ENCODE measurements at regions not wholly inside any gene's neighbourhood (a gene's known extent, or its start where the extent isn't known, plus 50 kb on each side); places are given as distances from the start of the nearest gene placed in this dataset.

DNA sequence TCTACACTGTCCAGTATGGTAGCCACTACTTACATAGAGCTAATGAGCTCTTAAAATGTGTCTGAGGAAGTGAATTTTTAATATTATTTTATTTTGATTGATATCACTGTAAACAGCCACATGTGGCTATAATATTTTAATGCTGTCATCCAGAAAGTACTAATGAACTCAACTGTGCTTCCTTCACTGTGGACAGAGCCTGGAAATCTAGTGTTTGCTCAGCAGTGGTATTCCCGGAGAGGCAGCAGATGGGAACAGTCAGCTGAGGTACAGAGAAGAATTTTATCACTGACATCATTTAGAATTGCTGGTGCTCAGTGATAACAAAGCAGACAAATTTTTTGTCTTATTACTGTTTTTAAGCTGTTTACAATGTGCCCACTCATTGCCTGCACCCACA, 68.7 kb upstream of the ACP3 start:
- CTCF ChIA-PET, result no interaction called here
- TF ChIP-seq, protein P1, sequence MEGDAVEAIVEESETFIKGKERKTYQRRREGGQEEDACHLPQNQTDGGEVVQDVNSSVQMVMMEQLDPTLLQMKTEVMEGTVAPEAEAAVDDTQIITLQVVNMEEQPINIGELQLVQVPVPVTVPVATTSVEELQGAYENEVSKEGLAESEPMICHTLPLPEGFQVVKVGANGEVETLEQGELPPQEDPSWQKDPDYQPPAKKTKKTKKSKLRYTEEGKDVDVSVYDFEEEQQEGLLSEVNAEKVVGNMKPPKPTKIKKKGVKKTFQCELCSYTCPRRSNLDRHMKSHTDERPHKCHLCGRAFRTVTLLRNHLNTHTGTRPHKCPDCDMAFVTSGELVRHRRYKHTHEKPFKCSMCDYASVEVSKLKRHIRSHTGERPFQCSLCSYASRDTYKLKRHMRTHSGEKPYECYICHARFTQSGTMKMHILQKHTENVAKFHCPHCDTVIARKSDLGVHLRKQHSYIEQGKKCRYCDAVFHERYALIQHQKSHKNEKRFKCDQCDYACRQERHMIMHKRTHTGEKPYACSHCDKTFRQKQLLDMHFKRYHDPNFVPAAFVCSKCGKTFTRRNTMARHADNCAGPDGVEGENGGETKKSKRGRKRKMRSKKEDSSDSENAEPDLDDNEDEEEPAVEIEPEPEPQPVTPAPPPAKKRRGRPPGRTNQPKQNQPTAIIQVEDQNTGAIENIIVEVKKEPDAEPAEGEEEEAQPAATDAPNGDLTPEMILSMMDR (conservative IDR thresholded peaks at IDR 0.05; ENCODE audit: low read depth), result no peak
- POLR2A ChIA-PET (ENCODE audit: low non-redundant PET), result no interaction called here
- DNase-seq (ENCODE audit: low spot score), result no peak
- H3K27ac ChIP-seq, result no peak overlapping the region

DNA sequence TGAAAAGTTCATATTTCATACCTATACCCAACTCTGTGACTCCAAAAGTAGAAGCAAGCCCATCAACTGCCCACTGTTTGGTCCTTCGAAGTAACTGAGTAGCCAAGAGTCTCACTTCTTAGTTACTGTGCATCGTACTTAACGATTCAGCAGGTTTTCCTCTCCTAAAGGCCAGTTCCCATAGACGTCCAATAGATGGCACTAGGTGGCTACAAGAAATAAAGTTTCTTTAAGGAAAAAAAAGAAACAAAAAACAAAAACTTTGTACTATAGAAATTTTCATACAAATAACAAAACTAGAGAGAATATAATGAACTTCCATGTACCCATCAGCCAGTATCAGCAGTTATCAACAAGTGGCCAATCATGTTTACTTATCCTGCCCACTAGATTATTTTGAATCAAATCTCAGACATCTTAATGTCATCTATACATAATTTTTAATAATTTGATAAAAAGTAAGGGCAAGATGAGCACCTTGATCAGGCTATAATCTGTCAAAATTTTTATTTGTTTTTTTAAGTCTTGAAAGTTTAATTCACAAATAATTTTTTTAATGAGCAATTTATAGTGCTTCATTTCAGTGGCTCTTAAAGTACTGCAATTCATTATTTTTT, 63.8 kb upstream of the ACP3 start:
- ChIA-PET POLR2A (ENCODE audit: low non-redundant PET) (no interaction called here), CTCF (interaction anchor here (0.8 kb wide), 1 partner anchor 90 kb away, joined by 3 read pairs; no protein-coding TSS in a partner anchor)
- peak; percentile 39 for DNase-seq (ENCODE audit: low spot score)
- TF ChIP-seq, protein P1 (conservative IDR thresholded peaks at IDR 0.05; ENCODE audit: low read depth), result peak; percentile 76
- H3K27ac ChIP-seq, result no peak overlapping the region

DNA sequence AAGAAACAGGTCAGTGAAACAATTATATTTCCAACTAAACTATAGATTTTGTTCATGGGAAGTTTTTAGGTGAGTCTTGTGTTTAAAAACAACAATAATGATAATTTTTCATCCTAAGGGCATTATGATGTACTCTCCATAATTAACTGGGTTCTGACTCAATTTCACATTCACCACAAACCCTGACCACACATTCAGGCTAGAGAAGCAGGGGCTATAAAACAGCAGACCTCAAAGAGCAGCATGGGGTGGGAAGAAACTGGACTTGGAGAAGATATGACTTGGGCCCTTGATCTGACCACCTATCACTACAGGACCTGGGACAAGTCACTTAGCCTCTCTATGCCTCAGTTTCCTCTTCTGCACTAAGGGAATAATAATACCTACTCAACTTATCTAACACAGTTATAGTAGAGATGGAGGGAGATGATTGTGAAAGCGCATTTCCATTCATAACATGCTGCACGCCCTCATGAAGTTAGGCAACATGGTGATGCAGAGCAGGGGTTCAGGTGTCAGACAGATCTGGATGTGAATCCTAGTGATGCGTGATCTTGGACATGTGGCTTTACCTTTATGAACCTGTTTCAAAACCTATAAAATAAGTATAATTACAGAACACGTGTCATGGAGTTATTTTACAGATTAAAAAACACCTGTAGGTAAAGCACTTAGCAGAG, 63.0 kb upstream of the ACP3 start:
- H3K27ac ChIP-seq, result no peak overlapping the region
- ChIA-PET POLR2A (ENCODE audit: low non-redundant PET) (no interaction called here), CTCF (interaction anchor here (1.4 kb wide), 1 partner anchor 88 kb away, joined by 16 read pairs; no protein-coding TSS in a partner anchor)

DNA sequence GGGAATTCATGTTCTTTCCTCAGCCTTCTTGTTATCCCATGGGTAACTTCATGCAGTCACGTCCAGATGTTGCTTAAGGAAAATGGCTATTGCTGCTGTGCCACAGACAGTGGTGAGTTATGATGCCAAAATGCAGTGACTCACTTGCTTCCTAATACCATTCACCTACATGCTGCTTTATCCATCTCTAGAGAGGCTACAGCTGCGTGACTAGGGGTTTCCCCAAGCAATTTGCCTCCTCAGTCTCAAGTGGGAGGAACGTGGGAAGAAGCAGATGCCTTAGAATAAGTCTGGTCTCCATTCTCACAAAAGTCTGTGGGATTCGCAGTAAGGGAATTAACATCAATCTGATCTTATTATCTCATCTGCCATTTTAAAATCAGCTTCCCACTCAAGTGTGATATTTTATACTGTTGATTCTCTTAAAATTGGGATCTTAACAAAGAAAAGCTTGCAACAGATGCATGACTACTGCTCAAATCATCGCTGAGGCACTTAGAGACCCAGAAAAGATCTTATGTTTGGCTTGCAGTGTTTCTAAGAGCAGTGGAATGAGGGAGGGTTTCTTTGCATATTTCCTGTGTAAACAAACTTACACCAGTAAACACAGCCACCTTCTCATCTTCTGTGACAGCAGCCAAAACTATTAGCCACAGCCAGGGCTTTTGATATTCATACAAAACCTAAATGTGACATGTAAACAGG, 62.0 kb upstream of the ACP3 start:
- CTCF ChIA-PET, result interaction anchor here (0.6 to 1.4 kb wide), 3 partner anchors 33 to 97 kb away, joined by 3 to 16 read pairs (median 3); no protein-coding TSS in a partner anchor
- peak; percentile 19 for DNase-seq (ENCODE audit: low spot score)
- POLR2A ChIA-PET (ENCODE audit: low non-redundant PET), result interaction anchor here (0.6 kb wide), 1 partner anchor 97 kb away, joined by 3 read pairs; no protein-coding TSS in a partner anchor
- H3K27ac ChIP-seq, result no peak overlapping the region
- TF ChIP-seq, protein P1 (conservative IDR thresholded peaks at IDR 0.05; ENCODE audit: low read depth), result no peak

More for the DNA sequence above, 63.0 kb upstream of the ACP3 start:
- DNase-seq (ENCODE audit: low spot score), result no peak
- TF ChIP-seq, protein P1 (conservative IDR thresholded peaks at IDR 0.05; ENCODE audit: low read depth), result no peak

DNA sequence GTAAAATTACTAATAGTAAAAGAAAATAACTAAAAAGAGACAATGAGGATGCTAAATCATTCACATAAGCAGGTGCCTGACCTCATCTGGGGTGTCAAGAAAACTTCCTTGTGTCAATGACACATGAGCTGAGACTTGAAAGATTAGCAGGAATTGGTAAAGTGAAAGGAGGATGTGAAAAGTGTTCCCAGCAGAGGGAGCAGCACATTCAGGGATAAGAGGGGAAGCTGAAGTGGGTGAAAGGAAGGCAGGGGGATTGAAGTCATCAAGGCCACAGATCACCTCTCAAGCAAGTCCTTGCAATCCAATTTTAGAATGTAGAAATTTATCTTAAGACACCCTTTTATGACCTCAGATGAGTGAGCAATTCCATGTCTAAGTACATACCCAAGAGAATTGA, 60.2 kb upstream of the ACP3 start:
- TF ChIP-seq, protein P1 (conservative IDR thresholded peaks at IDR 0.05; ENCODE audit: low read depth), result peak; percentile 27
- DNase-seq (ENCODE audit: low spot score), result peak; percentile 14
- ChIA-PET POLR2A (ENCODE audit: low non-redundant PET) (no interaction called here), CTCF (interaction anchor here (0.6 to 4.3 kb wide), 11 partner anchors 12 to 1598 kb away, joined by 3 to 26 read pairs (median 4); no protein-coding TSS in a partner anchor)
- no peak overlapping the region for H3K27ac ChIP-seq

DNA sequence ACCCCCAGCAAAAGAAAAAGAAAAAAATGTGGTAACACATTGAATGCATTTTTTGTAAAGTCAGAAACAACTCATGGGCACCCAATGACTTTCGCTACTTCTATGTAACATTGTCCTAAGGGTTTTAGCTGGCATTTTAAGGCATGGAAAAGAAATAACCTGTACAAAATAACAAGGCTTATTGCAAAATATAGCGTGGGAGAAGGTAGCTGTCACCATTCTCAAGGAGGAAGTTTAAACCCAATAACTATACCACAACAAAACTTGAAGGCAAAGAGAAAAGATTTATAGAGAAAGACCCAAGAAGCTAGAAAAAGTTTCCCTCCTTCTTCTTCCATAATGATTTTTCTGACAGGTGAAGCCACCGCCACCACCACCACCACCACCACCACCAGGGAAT, 55.7 kb upstream of the ACP3 start:
- POLR2A ChIA-PET (ENCODE audit: low non-redundant PET), result no interaction called here
- DNase-seq (ENCODE audit: low spot score), result no peak
- H3K27ac ChIP-seq, result no peak overlapping the region
- CTCF ChIA-PET, result interaction anchor here (0.9 kb wide), 1 partner anchor 81 kb away, joined by 4 read pairs; no protein-coding TSS in a partner anchor
- TF ChIP-seq, protein P1 (conservative IDR thresholded peaks at IDR 0.05; ENCODE audit: low read depth), result no peak

Measured in RWPE1 (cell line).